GM12864 (cell line): ENCODE measurements at regions not wholly inside any gene's neighbourhood (a gene's known extent, or its start where the extent isn't known, plus 50 kb on each side); places are given as distances from the start of the nearest gene placed in this dataset.

Experiments
- DNase-seq: peaks from one replicate; pipeline ENCODE4 v3.0.0-alpha.2; 2011; ENCODE audit warnings: low read depth
- H3K4me3 ChIP-seq: 2 replicates; pipeline ENCODE4 v1.5.1; 2011; ENCODE audit warnings: mild to moderate bottlenecking, low read depth, low read length, control low read depth
- CTCF ChIP-seq: IDR thresholded peaks from 2 replicates; pipeline ENCODE4 v1.5.1; 2011; ENCODE audit warnings: low read depth, mild to moderate bottlenecking, moderate library complexity, low read length, control low read depth, inconsistent platforms; ENCODE audit errors: missing control alignments

- peak overlapping the region; percentile 45 for H3K4me3 ChIP-seq
- TF ChIP-seq CTCF: peak; percentile 44
- peak; percentile 26 for DNase-seq
Observed at GRCh38 chr6:87832025-87832825, 130.2 kb upstream of the AKIRIN2 start.

GRCh38 chr6:87830907-87831306 is 128.9 kb upstream of the AKIRIN2 start:
- DNase-seq: no peak
- TF ChIP-seq CTCF: no peak
- H3K4me3 ChIP-seq: no peak overlapping the region

- no peak overlapping the region for H3K4me3 ChIP-seq
- DNase-seq: no peak
- TF ChIP-seq CTCF: no peak
Observed at GRCh38 chr6:87829622-87830121, 127.6 kb upstream of the AKIRIN2 start.

- DNase-seq: no peak
- TF ChIP-seq CTCF: no peak
- no peak overlapping the region for H3K4me3 ChIP-seq
Observed at GRCh38 chr6:87828044-87828443, 126.0 kb upstream of the AKIRIN2 start.

GRCh38 chr6:87827346-87827745 is 125.3 kb upstream of the AKIRIN2 start:
- H3K4me3 ChIP-seq: no peak overlapping the region
- DNase-seq: no peak
- TF ChIP-seq CTCF: no peak

GRCh38 chr6:87826424-87826823 is 124.4 kb upstream of the AKIRIN2 start:
- no peak for DNase-seq
- no peak overlapping the region for H3K4me3 ChIP-seq
- no peak for TF ChIP-seq CTCF

- DNase-seq: no peak
- no peak overlapping the region for H3K4me3 ChIP-seq
- no peak for TF ChIP-seq CTCF
Observed at GRCh38 chr6:87825821-87826221, 123.8 kb upstream of the AKIRIN2 start.
